Tibial nerve (tissue), 4 donors: ENCODE measurements at regions not wholly inside any gene's neighbourhood (a gene's known extent, or its start where the extent isn't known, plus 50 kb on each side); places are given as distances from the start of the nearest gene placed in this dataset.

ENCODE experiments used
- EP300 ChIP-seq, 2 donors: sonication (generic); formaldehyde crosslinking; IDR thresholded peaks; one replicate each; pipeline ENCODE4 v1.6.1; 2017; ENCODE audit warnings: antibody characterized with exemption in 2 of 2, mild to moderate bottlenecking in 1 of 2
- POLR2A ChIP-seq, 2 donors: fragments of 450-650 bp; IDR thresholded peaks; one replicate each; pipeline ENCODE4 v1.6.1; 2017; ENCODE audit warnings: antibody characterized with exemption in 2 of 2, mild to moderate bottlenecking in 2 of 2, moderate library complexity in 2 of 2
- TF ChIP-seq, protein P1 (sequence below), 5 experiments: fragments of 200-600 bp in 3 of 5; fragments of 450-650 bp in 2 of 5; sonication (generic) in 3 of 5; IDR thresholded peaks; one replicate each; pipeline ENCODE4 v1.5.1; 2016 to 2019; ENCODE audit warnings: antibody characterized with exemption in 5 of 5, mild to moderate bottlenecking in 3 of 5, moderate library complexity in 2 of 5

DNA sequence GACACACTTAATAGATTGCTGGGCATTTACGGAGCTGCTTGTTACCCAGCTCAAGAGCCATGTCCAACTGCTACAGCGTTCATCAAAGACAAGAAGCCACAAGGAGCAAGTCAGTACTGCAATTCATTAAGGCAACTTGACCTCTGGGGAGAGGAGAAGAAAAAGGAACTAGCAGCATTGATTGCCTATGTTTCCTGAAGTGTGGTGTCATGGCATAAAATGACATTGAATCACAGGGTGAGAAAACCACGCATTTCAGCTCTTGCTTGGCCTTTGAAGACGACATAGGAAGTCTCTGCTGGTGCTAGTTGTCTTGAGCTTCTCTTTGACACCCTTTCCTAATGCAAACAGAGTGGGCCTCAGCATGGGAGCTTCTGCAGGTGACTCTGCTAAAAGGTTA is 139.1 kb downstream of the CDH26 start:
- TF ChIP-seq, protein P1, sequence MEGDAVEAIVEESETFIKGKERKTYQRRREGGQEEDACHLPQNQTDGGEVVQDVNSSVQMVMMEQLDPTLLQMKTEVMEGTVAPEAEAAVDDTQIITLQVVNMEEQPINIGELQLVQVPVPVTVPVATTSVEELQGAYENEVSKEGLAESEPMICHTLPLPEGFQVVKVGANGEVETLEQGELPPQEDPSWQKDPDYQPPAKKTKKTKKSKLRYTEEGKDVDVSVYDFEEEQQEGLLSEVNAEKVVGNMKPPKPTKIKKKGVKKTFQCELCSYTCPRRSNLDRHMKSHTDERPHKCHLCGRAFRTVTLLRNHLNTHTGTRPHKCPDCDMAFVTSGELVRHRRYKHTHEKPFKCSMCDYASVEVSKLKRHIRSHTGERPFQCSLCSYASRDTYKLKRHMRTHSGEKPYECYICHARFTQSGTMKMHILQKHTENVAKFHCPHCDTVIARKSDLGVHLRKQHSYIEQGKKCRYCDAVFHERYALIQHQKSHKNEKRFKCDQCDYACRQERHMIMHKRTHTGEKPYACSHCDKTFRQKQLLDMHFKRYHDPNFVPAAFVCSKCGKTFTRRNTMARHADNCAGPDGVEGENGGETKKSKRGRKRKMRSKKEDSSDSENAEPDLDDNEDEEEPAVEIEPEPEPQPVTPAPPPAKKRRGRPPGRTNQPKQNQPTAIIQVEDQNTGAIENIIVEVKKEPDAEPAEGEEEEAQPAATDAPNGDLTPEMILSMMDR (IDR thresholded peaks at IDR 0.05), result no peak
- TF ChIP-seq EP300 (IDR thresholded peaks at IDR 0.05) (no peak), POLR2A (IDR thresholded peaks at IDR 0.05) (no peak)
